NCI-H187 (cell line): ENCODE measurements at regions not wholly inside any gene's neighbourhood (a gene's known extent, or its start where the extent isn't known, plus 50 kb on each side); places are given as distances from the start of the nearest gene placed in this dataset.

ENCODE experiments used
- DNase-seq, 2 experiments: peaks; one replicate each; lab custom pipeline; 2025; lab: John Stamatoyannopoulos, UW

DNA sequence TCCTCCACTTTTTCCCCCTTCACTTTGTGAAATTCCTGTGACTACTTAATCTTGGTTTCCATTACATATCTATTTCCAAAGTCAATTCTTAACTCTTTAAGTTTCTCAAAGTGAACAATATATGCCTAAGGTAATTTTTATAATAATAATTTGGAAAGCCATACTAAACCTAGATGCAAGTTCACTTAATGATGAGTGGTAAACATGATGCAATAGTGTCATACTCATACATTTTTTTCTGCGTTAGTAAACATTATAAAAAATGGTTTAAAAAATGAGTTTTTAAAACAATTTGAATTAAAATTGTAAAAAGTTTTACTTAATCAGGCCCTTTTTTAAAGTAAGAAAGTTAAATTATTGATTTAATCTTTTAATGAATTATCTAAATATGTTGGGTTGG is 659.4 kb upstream of the FZD8 start:
- DNase-seq: no peak

DNA sequence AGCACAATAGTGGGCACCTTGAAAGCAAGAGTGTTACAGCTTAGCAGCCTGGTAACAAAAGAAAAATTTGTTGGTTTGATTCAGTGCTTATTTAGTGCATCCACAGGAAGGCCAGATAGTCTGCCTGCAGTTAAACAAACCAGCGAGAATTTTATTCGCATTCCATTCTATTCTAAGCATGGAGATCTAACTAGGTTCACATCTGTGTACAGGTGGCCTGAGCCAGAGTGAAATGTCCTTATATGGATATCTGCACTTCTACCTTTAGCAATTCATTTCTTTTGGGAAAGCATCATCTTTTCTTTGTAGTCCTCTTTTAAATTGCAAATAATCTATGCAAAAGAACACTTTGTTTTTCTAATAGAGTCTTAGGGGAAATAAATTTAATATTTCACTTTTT is 659.0 kb upstream of the FZD8 start:
- DNase-seq: no peak

DNA sequence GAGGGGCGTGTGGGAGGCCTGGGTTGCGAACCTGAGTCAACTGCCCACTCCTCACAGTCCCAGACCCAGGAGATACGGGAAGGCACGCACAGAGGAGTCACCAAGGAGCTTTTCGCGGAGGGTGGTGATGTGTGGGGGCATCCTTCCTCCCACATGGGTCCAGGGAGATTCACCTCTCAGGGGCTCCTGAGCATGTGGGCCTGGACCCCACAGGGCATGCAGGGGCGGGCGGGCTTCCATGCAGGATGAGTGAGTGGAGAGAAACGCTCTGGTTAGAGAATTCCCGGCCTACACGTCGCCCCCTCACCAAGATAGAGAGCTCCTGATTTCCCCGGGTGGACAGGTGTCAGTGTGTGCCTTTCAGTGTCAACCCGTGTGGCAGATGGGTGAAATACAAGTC is 641.7 kb upstream of the FZD8 start:
- no peak for DNase-seq

DNA sequence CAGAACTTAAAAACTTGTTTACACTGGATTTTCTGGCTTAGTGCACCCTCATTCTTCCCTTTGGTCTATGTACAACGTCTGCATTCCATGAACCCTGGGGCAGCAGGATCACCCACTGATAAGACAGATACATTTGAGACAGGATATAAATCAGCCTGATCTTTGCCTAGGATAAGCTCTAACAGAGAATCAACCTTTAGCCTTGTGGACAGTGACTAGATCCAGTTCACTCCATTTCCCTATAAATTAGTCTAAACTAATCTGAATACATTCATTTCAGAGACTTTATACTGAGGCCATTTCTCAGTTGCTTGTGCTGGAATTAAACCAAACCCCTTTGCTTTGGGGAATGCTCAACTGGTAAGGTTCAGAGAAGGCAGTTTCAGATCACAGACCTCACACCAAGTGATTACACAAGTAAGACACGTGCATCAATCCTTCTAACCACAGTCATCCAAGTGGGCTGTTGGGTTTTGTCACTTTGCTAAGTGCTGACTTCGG is 639.8 kb upstream of the FZD8 start:
- no peak for DNase-seq

DNA sequence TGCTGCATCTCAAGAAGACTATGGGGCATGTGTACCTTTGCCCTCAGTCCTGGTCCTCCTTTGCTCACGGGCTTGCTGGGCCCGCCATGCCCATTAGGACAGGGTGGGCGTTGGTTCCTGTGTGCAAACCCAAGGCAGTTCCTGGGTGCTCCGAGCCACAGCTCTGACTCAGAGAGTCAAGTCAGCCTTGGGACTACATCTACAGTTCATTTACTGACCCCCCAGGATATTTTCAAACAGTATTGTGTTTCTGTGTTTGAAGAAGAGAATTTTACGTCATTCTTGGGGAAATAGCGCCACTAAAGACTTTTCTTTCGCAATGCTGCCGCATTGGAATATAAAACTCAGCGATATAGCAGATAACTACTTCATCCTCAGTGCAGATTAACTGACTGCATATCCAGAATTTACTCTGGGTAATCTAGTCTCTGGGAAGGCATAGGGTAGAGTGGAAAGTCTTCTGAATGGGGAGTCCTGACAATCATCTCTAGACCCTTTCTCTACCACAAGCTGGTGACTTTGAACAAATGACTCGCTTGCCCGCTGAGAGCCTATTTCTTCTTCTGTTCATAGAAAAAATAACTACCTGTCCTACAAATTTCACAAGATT is 638.9 kb upstream of the FZD8 start:
- DNase-seq: no peak

DNA sequence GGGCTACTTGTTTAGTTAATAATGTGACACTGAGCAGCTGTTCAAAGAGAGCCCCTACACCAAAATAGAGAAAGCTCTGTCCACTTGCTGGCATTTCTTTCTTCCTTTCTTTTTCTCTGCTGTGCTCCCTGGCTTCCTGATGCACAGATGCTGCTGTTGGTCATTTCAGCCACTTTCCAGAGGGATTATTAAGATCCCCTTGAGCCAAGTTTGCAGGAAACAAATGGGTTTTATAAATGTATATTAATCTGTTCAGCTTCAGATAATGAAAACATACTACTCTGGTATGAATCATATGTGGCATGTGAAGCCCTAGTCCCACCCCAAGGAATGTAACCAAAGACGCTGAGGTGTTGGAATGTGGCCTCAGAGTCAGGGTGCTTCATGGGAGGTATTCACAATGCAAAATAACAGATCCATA is 638.2 kb upstream of the FZD8 start:
- DNase-seq: no peak

DNA sequence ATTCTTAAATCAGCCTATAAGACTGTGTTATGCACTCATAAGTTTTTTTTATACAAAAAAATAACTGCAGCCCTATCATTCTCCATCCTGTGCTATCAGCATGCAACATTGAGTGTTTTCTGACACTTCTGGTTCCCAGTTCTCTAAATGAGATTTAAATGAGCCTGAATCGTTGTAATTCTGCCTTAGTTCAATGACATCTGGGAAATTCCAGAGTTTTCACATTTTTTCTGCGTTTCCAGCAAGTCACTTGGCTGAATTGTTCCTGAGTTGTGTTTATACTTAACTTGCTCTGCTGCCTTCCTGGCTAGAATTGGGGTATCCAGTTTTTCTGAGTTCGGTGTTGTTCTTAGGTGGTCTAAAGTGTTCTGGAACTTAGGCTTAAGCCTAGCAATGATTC is 636.1 kb upstream of the FZD8 start:
- no peak for DNase-seq

DNA sequence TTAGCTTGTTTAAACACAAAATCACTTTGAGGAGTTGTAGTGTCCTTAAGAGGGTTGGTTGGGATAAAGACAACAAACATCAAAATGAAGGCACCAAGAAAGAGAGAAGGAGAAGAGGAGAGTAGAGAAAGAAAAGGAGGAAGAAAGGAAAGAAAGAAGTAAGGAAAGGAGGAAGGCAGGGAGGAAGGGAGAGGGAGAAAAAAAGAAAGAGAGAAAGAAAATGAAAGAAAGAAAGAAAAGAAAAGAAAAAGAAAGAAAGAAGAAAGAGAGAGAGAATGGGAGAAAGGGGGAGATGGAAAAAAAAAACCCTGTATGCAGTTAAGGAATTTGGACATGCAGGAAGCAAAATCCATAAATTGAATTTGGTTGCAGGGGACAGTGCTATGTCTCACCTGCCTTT is 635.4 kb upstream of the FZD8 start:
- no peak for DNase-seq

DNA sequence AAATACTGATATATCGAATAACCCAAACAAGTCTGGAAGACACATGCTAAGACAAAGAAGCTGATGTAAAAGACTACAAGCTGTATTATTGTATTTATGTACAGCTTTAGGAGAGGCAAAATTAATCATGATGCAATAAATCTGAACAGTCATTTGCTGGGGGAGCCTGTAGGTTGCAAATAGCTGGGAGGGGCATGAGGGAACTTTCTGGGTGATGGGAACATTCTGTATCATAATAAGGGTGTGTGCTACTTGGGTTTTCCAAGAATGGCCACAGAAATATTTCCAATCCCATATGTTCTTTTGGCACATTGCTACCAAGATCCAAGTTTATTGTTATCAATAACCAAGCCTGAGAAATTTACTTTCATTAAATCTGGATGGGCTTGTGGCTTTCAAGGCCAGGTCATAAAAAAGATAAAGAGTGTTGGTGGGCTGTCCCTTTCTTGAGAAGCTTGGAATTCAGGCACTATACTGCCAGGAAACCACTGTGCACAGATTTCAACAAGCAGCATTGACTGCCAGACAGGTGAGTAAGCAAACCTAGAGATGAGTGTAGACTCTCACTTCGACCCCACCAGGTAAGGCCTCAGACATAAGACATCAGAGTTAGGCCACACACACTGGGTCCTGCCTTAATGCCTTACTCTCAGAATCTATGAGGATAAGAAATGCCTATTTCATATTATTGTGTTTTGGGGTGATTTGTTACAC is 629.7 kb upstream of the FZD8 start:
- DNase-seq: no peak

DNA sequence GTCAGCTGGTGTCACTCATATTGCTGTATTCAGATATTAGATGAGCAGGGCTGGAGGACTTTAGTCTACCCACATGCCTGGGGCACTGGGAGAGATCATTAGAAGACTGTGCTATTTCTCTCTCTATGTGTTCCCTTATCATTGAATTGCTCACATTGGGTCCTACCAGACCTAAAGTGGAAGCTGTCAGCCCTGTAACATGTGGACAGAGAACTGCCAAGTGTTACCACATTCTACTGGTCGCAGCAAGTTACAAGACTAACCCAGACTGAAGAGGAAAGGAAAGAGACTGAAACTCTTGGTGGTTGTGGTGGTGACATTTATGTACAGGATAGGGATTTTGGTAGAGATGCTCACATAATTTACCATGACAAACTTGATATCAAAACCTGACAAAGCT is 627.1 kb upstream of the FZD8 start:
- no peak for DNase-seq

DNA sequence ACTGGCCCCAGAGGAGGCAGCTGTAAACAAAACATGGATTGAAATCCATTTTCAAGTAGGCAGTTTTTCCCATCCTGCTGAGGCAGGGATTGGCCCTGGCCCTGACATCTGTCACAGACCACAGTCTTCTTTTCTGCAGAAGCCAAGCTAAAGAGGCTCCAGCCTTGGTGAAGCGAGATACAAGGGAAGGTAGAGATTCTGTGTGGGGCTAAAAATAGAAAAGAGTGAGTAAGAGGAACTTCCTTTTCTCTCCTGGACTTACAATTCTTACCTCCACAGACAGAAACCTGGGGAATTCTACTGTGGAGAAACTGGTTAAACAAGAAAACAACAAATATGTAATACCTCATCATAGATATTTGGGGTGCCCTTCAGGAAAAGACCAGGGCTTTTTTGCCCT is 624.8 kb upstream of the FZD8 start:
- no peak for DNase-seq

DNA sequence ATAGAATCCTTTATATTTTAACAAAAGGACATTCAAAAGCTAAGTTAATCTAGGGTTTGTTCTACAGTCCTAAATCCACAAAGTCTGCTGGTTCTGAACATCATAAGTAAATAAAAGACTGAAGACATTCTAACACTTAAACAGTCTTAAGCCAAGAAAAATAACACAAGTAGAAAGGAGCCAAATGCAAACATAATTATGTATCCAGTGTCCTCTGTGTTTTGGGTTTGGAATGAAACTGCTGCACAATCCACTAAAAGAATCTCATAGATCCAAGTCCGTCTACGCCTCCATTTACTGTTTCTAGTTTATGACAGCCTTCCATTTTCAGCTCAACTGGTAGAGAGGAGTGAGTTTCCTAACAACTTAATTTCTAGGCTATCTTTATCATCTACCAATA is 623.6 kb upstream of the FZD8 start:
- DNase-seq: no peak

DNA sequence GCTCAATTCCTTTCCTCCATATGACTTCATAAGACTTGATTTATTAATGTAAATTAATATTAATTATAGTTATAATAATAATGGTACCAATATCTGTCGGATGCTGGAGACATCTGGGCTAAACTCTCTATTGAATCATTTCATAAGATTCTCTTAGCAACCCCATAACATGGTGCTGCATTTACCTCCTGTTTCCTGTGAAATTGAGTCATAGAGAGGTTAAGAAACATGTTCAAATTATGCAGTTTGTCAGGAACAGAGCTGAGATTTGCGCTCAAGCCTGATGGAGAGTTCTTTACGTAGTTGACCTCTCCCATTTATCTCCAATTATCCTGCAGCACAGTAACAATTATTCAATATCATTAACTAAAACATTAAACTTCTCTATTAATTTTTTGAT is 621.8 kb upstream of the FZD8 start:
- DNase-seq: no peak

DNA sequence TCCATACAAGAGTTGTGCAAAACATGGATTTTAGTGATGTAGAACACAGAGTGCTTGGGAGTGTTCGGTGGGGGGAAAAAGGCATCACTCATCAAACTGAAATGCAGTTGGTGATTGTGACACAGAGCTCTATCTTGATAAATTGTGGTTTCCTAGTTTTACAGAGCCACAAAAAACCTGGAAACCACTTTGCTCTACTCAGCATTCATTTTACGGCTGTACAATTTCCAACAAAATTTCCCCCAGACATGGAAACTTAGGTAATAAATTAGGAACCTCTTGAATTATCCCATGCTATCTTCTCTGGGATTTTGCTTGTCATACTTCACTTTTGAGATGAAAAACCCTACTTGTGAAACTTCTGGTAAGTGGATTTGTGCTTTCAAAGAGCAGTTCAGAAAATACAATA is 614.9 kb upstream of the FZD8 start:
- DNase-seq: no peak

DNA sequence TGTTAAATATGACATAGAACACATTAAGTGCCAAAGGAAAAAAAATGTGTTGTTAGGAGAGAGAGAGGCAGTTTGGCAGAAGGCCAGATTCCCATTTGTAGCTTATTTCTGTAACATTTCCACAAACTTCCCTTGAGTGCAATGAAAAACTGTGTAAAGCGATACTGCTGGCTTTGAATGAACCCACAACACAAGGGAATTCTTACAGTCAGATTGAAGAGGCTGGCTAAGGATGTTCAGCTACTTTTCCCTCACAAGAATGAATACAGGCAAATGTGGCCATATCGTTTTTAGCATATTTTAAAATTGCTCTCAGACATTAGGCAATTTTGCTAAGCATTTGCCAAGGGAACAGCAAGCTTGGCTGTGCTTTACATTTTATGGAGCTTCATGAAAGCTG is 614.1 kb upstream of the FZD8 start:
- no peak for DNase-seq

DNA sequence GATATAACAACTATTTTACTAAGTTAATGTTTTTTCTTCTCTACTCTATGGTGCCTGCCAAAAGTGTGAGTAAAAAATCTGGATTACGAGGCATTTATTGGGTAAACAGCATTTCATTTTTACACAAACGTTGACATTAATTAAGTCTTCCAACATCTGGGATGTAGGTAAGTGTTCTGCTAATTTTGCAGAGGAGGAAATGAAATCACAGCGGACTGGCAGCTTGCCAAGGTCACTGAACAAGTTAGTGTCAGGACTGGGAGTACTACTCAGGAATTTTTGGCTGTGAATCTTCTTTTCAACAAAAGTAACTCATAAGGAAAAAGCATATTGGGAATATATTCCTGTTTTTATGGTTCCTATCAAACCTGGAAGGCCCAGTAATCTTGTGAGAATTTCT is 612.1 kb upstream of the FZD8 start:
- no peak for DNase-seq

DNA sequence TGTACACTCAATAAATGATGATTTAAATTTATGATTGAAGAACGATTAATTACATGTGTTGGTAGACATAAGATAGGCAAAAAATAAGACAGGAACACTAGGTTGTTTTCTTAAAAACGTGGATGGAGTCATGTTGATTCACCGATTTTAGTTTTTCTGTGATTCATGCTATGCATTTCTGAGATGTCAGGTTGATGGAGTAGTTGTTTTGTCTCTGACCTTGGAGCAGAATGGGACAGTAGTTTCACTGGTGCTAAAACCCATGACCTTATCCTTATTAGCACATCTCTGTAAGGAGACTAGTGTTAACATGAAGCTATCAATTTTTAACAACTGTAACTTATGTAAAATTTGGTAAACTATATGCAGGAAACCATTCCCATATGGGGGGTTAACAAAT is 611.6 kb upstream of the FZD8 start:
- no peak for DNase-seq

DNA sequence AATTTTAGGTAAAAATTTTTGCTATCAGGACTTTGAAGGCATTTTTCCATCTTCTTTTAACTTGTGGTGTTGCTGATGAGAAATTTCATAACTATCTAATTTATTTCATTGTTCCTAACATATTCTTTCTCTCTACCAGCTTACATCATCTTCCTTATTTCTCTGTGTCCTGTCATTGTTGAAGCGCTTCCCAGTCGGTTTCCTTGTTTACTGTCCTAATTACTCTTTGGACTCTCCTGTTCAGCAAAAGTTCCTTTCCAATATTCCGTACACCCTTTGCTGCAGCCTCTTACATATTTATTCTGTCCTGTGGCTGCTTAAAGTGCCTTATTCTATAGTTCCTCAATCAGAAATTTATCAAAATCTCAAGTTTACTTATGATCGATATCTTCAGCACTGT is 609.0 kb upstream of the FZD8 start:
- no peak for DNase-seq

DNA sequence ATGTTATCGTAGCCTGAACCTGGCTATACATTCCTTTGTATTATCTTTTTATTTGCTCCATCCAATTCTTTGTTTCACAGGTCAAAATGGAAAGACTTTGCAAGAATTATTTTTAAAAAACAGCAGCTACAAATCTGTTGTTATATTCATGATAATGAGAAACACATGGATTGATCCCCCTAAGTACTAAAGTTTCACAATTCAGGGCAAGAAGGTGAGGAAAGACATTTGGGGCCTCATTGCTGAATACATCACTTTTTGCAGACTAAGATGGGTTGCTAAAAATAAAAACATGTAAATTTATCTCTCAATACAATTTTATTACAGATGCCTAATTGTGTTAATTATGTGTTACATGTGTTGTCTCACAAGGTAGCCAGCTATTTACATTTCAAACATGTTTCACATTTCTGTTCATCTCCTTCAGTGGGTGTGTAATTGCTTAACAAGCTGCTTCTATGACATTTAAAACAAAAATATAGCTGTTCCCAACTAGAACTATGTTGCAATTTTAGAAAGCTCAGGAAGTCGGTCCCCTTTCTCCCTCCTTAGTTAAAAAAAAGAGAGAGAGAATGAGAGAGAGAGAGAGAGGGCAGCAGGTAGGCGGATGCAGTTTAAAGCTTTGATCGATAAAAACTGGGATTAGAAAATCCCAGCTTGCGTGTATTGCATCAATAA is 606.3 kb upstream of the FZD8 start:
- DNase-seq: no peak

DNA sequence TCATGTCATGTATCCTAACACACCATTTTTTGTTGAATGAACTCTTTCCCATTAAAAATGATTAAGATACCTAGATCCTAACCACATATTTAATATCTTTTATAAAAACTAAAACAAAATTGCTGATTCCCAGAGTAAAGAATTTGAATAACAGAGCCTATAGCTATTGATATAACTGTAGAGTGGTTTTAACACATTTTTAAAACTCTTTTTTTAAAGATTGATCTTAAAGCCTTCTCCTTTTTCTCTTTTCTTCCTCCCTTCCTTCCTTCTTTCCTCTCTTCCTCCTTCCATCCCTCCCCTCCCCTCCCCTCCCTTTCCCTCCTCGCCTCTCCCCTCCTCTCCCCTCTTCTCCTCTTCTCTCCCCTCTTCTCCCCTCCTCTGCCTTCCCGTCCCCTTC is 605.4 kb upstream of the FZD8 start:
- DNase-seq: no peak

DNA sequence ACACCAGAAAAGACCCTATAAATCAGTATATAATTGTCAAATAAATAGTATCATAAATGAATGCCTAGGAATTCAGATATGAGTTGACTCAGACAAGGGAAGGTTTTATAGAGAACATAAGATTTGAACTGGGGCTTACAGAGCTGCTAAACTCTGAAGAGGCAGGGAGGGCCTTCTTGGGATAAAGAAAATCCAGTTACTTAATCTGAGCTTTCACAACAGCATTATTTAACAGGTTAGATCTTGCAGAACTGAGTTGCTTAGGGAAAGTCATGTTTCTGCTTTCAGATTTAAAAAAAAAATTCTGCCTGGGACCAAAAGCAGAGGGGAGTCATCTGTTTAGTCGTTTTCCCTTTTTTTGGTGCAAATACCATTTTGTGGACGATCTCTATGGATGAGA is 594.8 kb upstream of the FZD8 start:
- no peak for DNase-seq

DNA sequence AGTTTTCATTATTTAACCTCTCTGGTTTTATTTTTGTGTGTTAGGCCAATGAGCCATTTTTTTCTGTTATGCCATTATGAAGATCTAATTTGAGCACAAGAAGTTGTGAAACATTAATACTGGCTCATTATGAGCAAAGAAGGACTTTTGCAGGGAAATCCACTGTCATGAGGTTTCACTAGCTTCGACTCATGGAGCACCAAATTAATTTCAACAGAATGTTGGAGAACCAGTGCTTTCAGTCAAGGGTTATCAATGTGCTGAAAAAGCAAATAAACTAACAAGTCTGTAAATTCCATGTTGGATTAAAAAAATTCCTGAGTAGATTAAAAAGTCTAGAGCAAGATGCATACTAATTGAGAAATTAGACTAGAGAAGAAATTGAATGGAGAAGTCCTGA is 594.2 kb upstream of the FZD8 start:
- no peak for DNase-seq

DNA sequence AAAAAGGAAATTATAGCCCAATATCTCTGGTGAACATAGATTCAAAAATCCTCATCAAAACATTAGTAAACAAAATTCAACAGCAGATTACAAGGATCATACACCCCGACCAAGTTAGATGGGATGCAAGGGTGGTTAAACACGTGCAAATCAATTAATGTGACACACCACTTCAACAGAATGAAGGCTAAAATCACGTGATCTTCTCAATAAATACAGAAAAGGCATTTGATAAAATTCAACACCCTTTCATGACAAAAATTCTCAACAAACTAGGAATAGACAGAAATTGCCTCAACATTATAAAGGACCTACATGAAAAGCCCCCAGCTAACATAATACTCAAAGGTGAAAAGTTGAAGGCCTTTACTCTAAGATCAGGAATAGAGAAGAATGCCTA is 590.8 kb upstream of the FZD8 start:
- no peak for DNase-seq
